22Rv1 (cell line): ENCODE measurements at regions not wholly inside any gene's neighbourhood (a gene's known extent, or its start where the extent isn't known, plus 50 kb on each side); places are given as distances from the start of the nearest gene placed in this dataset.

ENCODE experiments used
- ZFX ChIP-seq: fragments of 450-650 bp; IDR thresholded peaks from 2 replicates; pipeline ENCODE4 v1.6.1; 2017; ENCODE audit warnings: antibody characterized with exemption, borderline replicate concordance
- TF ChIP-seq, protein P1 (sequence below): fragments of 450-650 bp; IDR thresholded peaks from 2 replicates; pipeline ENCODE4 v1.5.1; 2017; ENCODE audit warnings: mild to moderate bottlenecking

DNA sequence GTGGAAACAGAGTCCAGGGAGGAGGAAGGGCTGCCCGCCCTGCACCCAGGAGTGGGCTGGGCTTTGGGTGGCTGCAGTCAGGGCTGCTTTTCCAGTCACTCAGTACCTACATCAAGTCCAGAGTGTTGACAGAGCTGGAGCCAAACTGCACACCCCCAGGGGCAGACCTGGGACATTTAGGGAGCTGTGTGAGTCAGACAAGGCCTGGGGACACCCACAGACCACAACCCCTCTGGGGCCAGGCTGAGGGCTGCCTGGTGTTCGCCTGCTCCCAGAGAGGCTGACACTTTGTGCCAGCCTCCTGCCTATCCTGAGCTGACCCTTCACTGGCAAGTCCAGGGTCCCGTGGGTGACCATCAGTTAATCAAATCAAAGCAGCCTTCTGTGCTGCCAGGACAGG, 240.0 kb downstream of the BCOR start:
- TF ChIP-seq, protein P1, sequence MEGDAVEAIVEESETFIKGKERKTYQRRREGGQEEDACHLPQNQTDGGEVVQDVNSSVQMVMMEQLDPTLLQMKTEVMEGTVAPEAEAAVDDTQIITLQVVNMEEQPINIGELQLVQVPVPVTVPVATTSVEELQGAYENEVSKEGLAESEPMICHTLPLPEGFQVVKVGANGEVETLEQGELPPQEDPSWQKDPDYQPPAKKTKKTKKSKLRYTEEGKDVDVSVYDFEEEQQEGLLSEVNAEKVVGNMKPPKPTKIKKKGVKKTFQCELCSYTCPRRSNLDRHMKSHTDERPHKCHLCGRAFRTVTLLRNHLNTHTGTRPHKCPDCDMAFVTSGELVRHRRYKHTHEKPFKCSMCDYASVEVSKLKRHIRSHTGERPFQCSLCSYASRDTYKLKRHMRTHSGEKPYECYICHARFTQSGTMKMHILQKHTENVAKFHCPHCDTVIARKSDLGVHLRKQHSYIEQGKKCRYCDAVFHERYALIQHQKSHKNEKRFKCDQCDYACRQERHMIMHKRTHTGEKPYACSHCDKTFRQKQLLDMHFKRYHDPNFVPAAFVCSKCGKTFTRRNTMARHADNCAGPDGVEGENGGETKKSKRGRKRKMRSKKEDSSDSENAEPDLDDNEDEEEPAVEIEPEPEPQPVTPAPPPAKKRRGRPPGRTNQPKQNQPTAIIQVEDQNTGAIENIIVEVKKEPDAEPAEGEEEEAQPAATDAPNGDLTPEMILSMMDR, result no peak
- no peak for TF ChIP-seq ZFX
